HG03571 (cell line): ENCODE measurements at regions not wholly inside any gene's neighbourhood (a gene's known extent, or its start where the extent isn't known, plus 50 kb on each side); places are given as distances from the start of the nearest gene placed in this dataset.
"Not testable (repeated sequence)": the region's sequence is repeated elsewhere in the genome, so short reads cannot be mapped to it uniquely, and the experiment has no call there.

ENCODE experiments used
- ATAC-seq: cut with Tn5 transposase; IDR thresholded peaks from one replicate; pipeline ENCODE4 v1.9.1; 2021; ENCODE audit not compliant: unreplicated experiment

- ATAC-seq: peak; percentile 100
Measured at GRCh38 chr11:104705490-104706190, 192.6 kb downstream of the CASP12 start.

- no peak for ATAC-seq
Measured at GRCh38 chr11:104704888-104705287, 193.4 kb downstream of the CASP12 start.

GRCh38 chr11:104704146-104704830 lies 194.0 kb downstream of the CASP12 start:
- no peak for ATAC-seq

GRCh38 chr11:104700609-104701008 lies 197.7 kb downstream of the CASP12 start:
- ATAC-seq: no peak

GRCh38 chr11:104699981-104700380 lies 198.3 kb downstream of the CASP12 start:
- ATAC-seq: no peak

- ATAC-seq: no peak
Measured at GRCh38 chr11:104695065-104695463, 203.2 kb downstream of the CASP12 start.

- no peak for ATAC-seq
Measured at GRCh38 chr11:104694259-104695064, 203.8 kb downstream of the CASP12 start.

GRCh38 chr11:104692751-104693150 lies 205.5 kb downstream of the CASP12 start:
- no peak for ATAC-seq

GRCh38 chr11:104691129-104691528 lies 207.1 kb downstream of the CASP12 start:
- no peak for ATAC-seq

- no peak for ATAC-seq
Measured at GRCh38 chr11:104690241-104690640, 208.0 kb downstream of the CASP12 start.

GRCh38 chr11:104688731-104689130 lies 209.5 kb downstream of the CASP12 start:
- ATAC-seq: no peak

GRCh38 chr11:104682206-104682605 lies 216.1 kb downstream of the CASP12 start:
- no peak for ATAC-seq

- no peak for ATAC-seq
Measured at GRCh38 chr11:104679258-104679657, 219.0 kb downstream of the CASP12 start.

- ATAC-seq: no peak
Measured at GRCh38 chr11:104678408-104678807, 219.9 kb downstream of the CASP12 start.

- ATAC-seq: not testable (repeated sequence)
Measured at GRCh38 chr11:104677069-104677468, 221.2 kb downstream of the CASP12 start.

- no peak for ATAC-seq
Measured at GRCh38 chr11:104672897-104673296, 225.4 kb downstream of the CASP12 start.

- ATAC-seq: no peak
Measured at GRCh38 chr11:104668797-104669463, 229.3 kb downstream of the CASP12 start.

- no peak for ATAC-seq
Measured at GRCh38 chr11:104666624-104667023, 231.6 kb downstream of the CASP12 start.

GRCh38 chr11:104665641-104666040 lies 232.6 kb downstream of the CASP12 start:
- no peak for ATAC-seq

GRCh38 chr11:104663190-104664140 lies 234.8 kb downstream of the CASP12 start:
- no peak for ATAC-seq
